ENCODE measurements at regions not wholly inside any gene's neighbourhood (a gene's known extent, or its start where the extent isn't known, plus 50 kb on each side); places are given as distances from the start of the nearest gene placed in this dataset.

DNA sequence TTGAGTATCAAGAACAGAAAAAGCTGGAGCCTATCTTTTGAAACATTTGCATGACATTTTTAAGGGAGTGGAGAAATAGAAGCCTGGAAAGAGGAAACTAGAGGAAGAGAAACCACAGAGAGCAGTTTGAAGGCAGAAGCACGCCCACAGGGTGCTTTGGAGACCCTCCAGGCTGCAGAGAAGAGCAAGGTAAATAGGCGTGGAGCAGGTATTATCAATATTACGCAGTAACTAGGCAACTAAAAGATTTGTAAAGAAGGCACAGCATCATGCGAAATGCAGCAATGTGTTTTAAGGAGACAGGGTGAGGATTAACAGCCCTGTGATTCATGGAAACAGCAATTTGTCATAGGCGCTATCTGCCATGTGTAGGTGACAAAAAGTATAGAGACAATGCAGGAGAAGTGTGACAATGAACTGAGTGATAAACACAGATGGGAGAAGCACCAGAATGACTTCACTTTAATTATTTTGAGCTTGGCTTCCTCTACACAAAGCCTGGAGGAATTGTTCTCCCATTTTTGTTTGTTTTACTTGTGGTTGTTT is 281.2 kb downstream of the BRINP1 start:
- no peak for DNase-seq (ENCODE audit: low read depth in 3 of 3)

GRCh38 chr9:119091074-119091473 is 278.2 kb downstream of the BRINP1 start:
- no peak for DNase-seq (ENCODE audit: low read depth in 3 of 3)

DNA sequence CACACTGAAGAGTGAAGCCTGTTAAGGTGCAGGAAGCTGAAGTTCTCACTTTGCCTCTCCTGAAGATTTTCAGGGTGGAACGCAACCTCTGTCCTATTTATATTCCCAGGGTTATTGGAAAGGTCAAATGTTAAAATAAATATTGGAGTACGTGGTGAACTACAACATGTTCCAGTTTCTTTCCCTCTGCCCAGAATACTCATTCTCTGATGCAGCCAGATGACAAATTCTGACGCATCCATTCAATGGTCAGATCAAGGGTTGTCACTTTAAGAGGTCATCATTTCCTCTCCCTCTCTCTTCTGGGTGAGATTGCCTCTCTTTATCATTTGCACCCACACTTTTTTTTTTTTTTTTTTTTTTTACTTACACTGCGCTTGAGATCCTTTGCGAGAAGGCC is 277.1 kb downstream of the BRINP1 start:
- no peak for DNase-seq (ENCODE audit: low read depth in 3 of 3)

GRCh38 chr9:119094086-119094485 is 275.1 kb downstream of the BRINP1 start:
- DNase-seq (ENCODE audit: low read depth in 3 of 3): no peak

DNA sequence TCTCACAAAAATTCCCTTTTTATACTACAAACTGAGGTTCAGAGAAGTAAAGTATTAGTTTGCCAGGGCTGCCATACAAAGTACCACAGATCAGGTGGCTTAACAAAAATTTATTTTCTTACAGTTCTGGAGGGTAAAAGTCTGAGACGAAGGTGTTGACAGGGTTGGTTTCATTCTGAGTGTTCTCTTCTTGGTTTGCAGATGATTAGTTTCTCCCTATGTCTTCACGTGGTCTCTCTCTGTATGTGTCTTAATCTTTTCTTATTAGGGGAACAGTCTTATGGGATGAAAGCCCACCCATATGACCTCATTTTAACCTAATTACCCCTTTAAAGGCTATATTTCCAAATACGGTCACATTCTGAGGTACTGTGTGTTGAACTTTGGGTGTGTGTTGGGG is 274.2 kb downstream of the BRINP1 start:
- DNase-seq (ENCODE audit: low read depth in 3 of 3): no peak

- DNase-seq (ENCODE audit: low read depth in 3 of 3): no peak
These were observed 268.2 kb downstream of the BRINP1 start for GRCh38 chr9:119101048-119101447.

DNA sequence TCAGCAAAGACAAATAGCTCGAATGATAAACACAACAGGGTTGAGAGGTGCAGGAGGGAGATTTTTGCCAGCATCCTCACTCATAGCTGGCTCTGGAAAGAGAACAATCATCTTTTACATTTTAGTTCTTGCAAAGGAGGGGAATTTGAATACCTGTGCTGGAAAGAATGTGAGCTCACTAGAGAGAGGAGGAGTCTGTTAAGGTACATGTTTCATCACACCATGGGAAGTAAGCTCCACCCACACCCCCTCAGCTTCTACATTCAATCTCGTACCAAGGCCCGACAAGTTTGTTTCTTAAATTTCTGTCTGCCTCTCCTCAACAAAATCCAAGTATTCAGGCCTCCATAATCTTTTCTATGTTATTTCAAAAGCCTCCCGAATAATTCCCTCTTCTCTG is 254.6 kb downstream of the BRINP1 start:
- DNase-seq (ENCODE audit: low read depth in 3 of 3): no peak
